ENCODE measurements at regions not wholly inside any gene's neighbourhood (a gene's known extent, or its start where the extent isn't known, plus 50 kb on each side); places are given as distances from the start of the nearest gene placed in this dataset.

DNA sequence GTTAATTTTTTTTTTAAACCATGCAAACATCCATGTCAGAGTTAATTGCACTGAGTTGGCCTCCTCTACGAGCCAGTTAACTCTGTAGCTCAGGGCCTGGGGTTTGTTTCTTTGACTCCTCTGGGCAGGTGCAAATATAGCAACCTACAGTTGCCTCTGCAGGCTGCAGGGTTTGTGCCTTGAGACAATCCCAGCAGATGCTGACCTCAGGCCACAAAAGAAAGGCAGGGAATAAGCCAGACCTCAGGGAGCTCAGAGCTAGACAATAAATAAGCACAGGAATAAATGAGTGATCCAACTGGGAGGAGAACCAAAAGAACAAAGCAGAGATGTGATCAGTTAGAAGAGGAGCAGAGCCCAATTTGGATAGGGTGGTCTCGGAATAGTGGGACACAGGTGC is 390.8 kb downstream of the SHANK2 start:
- no peak for DNase-seq

GRCh38 chr11:70862093-70862492 is 390.3 kb downstream of the SHANK2 start:
- no peak for DNase-seq

- DNase-seq: no peak
These were observed 389.2 kb downstream of the SHANK2 start for GRCh38 chr11:70863186-70863585.

DNA sequence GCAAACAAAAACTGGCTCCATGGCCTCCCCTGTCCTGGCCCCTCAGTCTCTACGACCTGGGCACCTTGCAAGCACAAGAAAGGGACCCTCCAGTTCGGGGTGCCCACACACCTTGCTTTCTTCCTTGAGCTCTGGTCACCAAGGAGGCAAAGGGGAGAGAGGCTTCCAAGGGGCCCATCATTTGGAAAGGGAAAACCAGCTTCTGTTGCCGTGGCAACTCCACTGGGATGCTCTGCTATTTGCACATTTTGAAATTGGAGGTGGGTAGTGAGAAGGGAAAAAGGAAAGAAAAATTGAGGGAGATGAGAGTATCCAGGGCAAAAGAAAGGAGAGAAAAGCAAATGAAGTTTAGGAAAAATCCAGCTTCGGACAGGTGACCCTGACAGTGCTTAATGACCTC is 388.4 kb downstream of the SHANK2 start:
- DNase-seq: no peak

DNA sequence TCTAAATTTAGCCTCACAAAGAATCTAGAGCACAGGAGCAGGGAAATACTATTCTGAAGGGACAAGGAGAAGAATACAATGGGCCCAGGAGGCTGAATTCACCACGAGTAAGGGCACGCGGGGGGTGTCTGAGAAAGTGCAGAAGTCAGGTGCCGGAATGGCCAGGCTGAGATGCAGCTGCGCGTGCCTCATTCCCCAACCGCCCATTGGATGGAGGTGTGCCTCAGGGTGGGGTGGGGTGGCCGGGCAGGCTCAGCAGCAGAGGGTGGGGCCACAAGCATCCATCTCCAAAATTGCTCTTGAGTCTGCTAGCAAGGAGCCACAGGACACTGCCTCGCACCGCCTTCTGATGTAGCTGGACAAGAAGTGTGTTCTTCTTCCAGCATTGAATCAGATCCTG is 387.0 kb downstream of the SHANK2 start:
- no peak for DNase-seq

DNA sequence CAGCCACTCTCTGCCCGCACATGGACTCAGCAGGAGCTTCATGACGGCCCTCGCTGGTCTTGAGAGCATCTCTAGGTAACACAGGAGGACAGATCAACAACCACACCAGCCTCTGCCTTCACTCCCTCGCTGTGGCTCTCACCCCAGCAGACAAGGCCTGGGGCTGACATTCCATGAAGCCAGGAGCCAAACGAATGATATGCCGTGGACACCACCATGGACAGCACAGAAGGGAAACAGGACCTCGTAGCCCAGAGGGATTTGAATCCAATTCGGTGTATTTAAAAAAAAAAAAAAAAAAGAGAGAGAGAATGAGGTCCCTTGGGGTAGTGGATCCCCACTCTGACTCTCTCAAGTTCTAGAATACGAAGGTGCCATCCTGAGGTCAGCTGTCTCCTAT is 385.5 kb downstream of the SHANK2 start:
- DNase-seq: no peak

GRCh38 chr11:70867281-70868047 is 384.9 kb downstream of the SHANK2 start:
- DNase-seq: no peak

DNA sequence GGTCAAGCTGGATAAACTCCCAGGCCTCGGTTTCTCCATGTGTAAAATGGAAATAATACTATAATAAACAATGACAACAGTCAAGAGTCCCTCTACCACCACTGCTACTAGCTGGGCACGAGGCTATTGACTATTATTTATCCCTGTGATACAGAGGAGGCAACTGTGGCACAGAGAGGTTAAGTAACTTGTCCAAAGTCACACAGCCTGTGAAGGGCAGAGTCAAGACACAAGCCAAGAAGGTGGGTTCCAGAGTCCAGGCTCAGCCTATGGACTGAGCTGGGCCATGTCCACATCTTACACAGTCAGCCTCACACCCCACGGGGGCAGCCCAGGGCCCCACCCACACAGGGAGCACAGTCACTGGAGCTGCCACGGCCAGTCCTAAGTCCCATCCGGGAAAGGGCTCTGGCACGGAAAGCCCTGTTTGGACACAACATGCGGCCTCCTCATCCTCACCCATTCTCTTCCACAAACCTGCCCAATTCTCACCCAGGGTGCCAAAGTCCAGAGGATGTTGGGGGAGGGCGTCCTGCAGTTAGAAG is 384.0 kb downstream of the SHANK2 start:
- DNase-seq: no peak

DNA sequence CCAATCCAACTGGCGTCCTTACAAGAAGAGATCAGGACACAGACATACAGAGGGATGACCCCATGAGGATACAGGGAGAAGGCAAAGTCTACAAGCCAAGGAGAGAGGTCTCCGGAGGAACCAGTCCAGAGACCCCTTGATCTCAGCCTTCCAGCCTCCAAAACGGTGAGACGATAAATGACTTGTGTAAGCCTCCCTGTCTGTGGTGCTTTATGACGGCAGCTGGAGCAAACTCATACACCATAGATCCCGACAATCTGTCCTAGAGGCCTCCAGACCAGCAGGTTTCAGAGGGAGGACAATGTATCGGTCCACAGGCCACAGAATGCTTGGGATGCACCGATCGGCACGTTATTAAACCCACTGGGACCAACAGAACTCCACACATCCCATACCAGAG is 383.3 kb downstream of the SHANK2 start:
- no peak for DNase-seq

DNA sequence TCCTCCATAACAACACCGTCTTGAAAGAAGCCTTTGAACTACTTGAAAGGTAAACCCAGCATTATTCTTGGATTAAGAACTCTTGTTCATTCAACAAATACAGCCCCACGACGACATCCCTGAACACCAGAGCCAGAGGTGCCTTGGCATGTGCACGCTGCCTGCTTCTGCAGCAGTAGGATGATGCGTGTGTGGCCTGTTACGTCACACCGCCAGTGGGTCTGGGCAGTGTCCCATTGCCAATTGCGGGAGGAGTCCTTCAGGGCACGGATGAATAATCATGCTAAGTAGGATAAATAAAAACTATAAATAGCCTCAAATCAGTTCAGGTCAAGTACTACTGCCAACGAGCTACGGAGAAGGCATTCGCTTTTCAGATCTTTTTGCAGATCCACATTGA is 380.5 kb downstream of the SHANK2 start:
- DNase-seq: no peak

DNA sequence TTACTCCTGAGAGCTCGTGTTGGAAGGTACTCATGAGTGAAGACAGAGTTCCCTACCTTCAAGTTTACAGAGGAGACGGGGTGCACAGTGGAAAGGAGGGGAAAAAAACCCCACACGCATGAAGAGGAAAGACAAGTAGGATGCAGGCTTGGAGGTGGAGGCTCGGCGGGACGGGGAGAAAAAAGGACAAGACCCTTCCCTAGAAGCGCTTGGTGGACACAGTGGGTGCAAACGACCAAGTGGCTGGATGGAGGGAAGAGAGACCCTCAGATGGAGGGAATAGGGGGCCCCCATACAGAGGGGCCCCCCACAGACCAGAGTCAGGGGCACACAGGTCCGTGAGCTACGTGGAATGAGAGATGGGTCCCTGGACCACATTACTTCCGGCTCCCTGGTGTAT is 380.1 kb downstream of the SHANK2 start:
- no peak for DNase-seq

DNA sequence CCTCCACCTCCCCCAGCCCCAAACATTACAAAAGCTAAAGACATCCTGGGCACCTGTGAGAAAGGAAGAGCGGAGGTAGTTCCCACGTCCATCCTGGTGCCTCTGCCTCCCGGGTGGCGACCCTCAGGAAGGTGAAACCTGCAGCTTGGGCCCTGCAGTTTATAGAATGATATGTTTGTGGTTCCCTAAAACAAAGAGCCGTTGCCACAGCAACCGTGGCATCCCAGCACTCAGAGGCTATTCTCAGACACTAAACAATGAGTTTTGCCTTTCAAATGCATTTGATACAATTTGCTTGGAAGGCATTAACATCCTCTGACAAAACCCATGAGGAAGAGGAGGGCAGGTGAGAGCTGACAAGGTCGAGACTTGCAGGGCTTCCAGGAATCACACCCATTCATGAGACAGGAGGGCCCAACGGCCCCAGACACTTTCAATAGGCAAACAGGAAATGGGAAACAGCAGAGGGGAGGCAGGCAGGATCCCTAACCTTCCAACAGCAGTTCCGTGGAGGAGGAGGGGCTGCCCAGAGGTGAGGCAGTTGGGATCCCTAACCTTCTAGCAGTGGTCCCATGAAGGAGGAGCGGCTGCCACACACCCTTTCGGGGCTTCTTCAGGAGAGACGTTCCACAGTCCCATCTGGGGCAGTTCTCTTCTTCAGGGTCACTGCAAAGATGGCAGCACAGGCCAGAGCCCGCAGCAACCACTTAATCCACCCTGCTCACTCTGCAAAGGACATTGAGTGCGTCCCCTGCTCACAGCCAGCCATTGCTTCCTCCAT is 379.2 kb downstream of the SHANK2 start:
- DNase-seq: no peak

GRCh38 chr11:70873736-70874412 is 378.5 kb downstream of the SHANK2 start:
- DNase-seq: no peak

DNA sequence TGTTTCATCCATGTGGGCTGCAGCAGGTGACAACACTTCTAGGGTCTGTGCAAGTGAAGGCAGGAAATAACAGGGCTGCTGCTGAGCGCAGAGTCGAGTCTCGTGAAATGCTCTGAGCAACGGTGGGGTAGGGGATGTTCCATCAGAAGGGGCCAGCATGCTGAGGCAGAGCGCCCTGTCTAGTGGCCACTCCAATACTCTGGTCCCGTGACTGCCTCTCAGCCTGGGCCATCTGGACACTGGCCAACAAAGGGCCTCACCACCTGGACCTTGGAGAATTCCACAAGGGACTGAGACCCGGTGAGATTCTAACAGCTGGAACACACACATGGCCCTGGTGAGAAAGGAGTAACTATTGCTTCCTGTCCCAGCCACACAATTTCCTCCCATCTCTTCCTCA is 375.7 kb downstream of the SHANK2 start:
- DNase-seq: no peak

DNA sequence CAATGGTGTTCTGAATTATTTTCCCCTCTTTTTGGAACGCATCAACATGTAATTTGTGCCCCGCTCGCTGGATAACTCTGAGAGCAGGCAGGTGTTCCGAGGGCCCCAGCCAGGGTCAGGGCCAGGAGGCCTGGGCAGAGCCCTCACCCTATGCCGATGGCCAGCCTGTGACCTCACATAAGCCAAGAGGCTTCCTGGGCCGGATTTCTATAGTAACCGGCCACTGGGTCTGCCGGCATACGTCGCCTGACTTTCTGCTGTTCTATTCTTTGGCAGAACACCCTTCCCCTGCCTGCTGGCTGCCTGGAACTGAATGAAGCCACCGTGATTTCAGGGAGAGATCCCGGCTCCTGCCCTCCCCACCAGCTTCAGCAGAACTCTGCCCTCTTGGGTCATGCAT is 375.2 kb downstream of the SHANK2 start:
- DNase-seq: no peak

- DNase-seq: no peak
These were observed 374.0 kb downstream of the SHANK2 start for GRCh38 chr11:70878366-70878765.

DNA sequence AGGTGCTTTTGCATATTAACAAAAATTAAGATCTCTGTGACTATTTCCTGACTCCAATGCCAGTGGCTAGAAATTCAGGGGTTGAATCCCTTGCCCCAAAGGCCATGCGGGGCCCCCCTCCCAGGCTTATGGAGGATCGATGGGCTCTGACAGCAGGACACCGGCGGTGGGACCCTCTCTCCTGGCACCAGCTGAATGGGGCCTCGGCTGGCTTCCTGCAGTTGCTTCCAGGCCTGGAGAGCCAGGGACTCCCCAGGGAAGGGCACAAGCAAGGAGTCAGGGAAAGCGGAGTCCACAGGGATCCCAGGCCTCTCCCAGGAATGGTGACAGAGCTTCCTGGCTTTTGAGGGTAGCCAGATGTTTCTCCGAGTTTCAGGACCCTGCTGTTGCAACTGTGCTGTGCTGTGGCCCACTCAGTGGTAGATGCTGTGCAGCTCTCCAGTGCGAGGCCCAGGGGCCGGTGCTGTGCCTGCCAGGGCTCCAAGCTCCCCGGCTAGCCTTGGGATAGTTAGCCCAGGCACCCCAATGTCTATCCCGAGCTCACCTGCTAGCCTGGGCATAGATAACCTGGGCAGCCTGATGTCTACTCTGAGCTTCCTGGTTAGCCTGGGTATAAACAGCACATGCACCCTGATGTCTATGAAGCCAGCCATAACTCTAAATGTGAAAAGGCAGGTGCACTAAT is 372.6 kb downstream of the SHANK2 start:
- no peak for DNase-seq

- no peak for DNase-seq
These were observed 372.0 kb downstream of the SHANK2 start for GRCh38 chr11:70880416-70880815.

- no peak for DNase-seq
These were observed 370.2 kb downstream of the SHANK2 start for GRCh38 chr11:70881948-70882715.

DNA sequence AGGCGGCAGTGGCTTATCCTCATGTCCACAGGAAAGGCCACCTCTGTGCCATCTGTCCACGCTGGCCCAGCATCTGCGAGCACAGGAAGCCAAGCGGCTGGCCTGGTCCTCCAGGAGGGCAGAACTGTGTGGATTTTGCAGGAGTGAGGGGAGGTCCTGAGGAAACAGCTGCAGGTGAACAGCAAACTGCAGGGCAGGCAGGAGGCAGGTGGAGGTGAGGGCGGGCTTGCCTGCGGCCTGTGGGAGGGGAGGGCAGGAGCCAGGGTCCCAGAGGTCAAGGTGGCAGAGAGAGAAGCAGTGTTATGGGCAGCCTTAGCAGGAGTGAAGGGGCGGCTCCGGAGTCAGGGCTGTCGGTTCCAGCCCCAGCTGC is 369.7 kb downstream of the SHANK2 start:
- no peak for DNase-seq

GRCh38 chr11:70883323-70883940 is 368.9 kb downstream of the SHANK2 start:
- no peak for DNase-seq

All from activated CD4-positive, alpha-beta T cell treated with anti-CD3 and anti-CD28 coated beads, Interleukin-2, amount 50 U/mL, for 1 hour (primary cell).